Keratinocyte (primary cell): ENCODE measurements at regions not wholly inside any gene's neighbourhood (a gene's known extent, or its start where the extent isn't known, plus 50 kb on each side); places are given as distances from the start of the nearest gene placed in this dataset.

Experiments
- EZH2 ChIP-seq: IDR thresholded peaks from one replicate; pipeline ENCODE4 v1.6.1; 2012; ENCODE audit warnings: inconsistent platforms, mild to moderate bottlenecking, low read length, moderate library complexity
- TF ChIP-seq, protein P1 (sequence below), 3 experiments: IDR thresholded peaks in 1 of 3; conservative IDR thresholded peaks in 1 of 3; optimal IDR thresholded peaks in 1 of 3; 2 replicates in 2 of 3; 3 replicates in 1 of 3; pipeline versions ENCODE3 to v1.5.1; 2011; ENCODE audit warnings: low read length in 3 of 3, mild to moderate bottlenecking in 3 of 3, moderate library complexity in 2 of 3, control low read depth in 1 of 3, inconsistent platforms in 1 of 3; ENCODE audit not compliant: insufficient read depth in 2 of 3; ENCODE audit errors: extremely low read depth in 1 of 3

DNA sequence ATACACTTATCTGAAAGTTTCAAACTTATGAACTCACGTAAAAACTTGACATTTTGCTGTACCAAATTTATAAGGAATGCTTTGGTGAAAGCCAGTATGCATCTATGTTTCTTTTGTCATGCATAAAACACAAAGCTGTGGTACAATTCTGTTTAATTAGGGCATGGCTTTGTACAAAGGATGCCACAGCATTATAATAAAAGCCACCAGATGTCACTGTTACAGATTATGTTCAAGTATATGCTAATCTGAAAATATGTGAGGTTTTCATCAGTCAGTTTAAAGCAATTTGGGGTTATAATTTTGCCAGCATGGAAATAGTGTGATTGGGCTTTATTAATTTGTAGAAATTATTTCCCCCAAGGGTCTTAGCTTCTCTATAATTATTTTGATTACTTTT lies 69.0 kb downstream of the ATOH1 start:
- TF ChIP-seq, protein P1, sequence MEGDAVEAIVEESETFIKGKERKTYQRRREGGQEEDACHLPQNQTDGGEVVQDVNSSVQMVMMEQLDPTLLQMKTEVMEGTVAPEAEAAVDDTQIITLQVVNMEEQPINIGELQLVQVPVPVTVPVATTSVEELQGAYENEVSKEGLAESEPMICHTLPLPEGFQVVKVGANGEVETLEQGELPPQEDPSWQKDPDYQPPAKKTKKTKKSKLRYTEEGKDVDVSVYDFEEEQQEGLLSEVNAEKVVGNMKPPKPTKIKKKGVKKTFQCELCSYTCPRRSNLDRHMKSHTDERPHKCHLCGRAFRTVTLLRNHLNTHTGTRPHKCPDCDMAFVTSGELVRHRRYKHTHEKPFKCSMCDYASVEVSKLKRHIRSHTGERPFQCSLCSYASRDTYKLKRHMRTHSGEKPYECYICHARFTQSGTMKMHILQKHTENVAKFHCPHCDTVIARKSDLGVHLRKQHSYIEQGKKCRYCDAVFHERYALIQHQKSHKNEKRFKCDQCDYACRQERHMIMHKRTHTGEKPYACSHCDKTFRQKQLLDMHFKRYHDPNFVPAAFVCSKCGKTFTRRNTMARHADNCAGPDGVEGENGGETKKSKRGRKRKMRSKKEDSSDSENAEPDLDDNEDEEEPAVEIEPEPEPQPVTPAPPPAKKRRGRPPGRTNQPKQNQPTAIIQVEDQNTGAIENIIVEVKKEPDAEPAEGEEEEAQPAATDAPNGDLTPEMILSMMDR (optimal IDR thresholded peaks at IDR 0.05 in 1 of 3, IDR thresholded peaks at IDR 0.05 in 1 of 3, conservative IDR thresholded peaks at IDR 0.05 in 1 of 3; ENCODE audit: extremely low read depth in 1 of 3, insufficient read depth in 2 of 3, low read length in 3 of 3): no peak
- TF ChIP-seq EZH2: no peak
